Dedifferentiated amniotic fluid mesenchymal stem cell (primary cell): ENCODE measurements at regions not wholly inside any gene's neighbourhood (a gene's known extent, or its start where the extent isn't known, plus 50 kb on each side); places are given as distances from the start of the nearest gene placed in this dataset.
"Not testable (repeated sequence)": the region's sequence is repeated elsewhere in the genome, so short reads cannot be mapped to it uniquely, and the experiment has no call there.

Source experiments
- DNase-seq: peaks from one replicate; pipeline ENCODE4 v3.0.0-alpha.2; 2016; ENCODE audit errors: extremely low spot score

GRCh38 chr22:22168941-22169867 lies 75.4 kb upstream of the VPREB1 start:
- DNase-seq: no peak

DNA sequence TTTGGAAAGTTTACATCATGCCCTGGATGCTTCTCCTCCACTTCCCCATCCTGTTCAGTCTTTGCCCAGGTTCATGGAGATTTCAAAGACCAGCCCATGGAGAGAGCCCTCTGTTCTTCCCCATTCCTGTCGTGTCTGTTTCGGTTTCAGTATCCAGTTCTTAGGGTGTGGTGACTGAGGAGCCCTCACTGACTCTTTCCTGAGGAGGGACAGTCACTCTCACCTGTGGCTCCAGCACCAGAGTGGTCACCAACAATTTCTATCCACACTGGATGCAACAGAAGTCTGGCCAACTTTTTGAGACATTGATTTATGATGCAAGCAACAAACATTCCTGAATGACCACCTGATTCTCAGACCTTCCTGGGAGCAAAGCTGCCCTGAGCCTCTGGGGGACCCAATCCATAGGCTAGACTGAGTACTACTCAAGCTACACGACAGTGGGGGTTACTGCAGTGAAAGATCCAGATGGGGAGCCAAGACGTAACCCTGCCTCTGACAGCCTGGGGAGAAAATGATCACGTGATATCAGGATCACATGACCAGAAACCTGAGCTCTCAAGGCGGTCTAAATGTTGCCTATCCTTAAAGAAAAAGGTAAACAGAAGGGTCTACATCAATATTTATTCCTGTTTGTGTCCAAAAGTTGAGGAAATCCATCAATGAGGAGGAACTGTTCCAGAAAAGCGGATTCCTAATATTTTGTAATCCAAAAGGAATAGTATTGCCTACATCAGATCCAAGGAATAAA lies 76.2 kb upstream of the VPREB1 start:
- DNase-seq: no peak

DNA sequence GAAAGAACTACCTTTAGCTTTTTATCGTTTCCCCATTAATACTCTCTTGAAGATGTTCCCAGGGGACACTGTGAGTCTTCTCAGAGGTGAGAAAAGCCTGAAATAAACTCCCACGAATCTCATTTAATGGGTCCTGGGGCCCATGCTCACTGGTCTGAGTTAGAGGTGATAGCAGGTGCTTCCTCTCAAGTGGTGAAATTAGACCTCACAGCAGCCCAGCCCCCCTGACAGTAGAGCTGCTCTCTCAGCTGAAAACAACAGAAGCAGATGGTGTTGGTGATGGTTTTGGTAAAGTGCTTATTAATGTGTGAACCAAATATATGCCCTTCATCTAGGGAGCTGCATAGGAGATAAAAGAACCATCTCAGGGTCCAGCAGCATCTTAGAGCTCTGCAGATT lies 76.8 kb upstream of the VPREB1 start:
- no peak for DNase-seq

- no peak for DNase-seq
Observed at GRCh38 chr22:22166941-22167713, 77.5 kb upstream of the VPREB1 start.

- no peak for DNase-seq
Observed at GRCh38 chr22:22165936-22166710, 78.5 kb upstream of the VPREB1 start.

DNA sequence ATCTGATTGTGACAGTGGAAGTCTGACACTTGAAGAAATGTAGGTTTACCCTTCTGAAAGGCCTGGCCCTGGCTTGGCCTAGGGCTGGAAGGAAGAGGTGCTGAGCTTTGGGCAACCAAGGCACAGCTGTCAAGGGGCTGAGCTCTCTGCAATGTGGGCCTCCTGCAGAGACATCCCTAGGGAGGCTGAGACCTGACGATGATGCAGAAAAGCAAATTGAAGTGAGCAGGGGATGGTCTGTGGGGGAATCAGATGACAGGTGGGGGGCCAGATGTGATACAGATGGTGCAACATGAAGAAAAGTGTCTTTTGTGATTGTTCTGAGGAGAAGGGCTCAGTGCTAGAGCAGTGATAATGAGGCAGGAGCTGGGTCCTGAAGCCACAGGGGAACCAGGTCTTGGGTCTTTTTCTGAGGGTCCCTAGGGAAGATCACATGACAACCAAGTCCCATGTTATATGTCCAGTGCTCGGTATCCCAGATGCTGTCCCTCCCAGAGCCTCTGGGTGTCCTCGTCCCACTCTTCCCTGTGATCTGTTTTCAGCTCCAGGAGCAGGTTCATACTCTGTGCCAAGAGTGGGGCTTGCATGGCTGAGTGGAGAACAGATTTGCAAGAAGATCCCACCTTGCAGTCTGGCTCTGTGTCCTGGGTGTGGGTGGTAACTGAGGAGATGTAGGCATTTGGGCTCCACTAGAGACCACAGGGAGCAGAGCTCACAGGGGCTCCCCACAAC lies 79.9 kb upstream of the VPREB1 start:
- DNase-seq: no peak

- DNase-seq: no peak
Observed at GRCh38 chr22:22161924-22162851, 82.4 kb upstream of the VPREB1 start.

- DNase-seq: not testable (repeated sequence)
Observed at GRCh38 chr22:22160768-22161167, 83.8 kb upstream of the VPREB1 start.

GRCh38 chr22:22159384-22159783 lies 85.2 kb upstream of the VPREB1 start:
- no peak for DNase-seq

- no peak for DNase-seq
Observed at GRCh38 chr22:22158965-22159364, 85.6 kb upstream of the VPREB1 start.

- DNase-seq: no peak
Observed at GRCh38 chr22:22158207-22158816, 86.3 kb upstream of the VPREB1 start.

DNA sequence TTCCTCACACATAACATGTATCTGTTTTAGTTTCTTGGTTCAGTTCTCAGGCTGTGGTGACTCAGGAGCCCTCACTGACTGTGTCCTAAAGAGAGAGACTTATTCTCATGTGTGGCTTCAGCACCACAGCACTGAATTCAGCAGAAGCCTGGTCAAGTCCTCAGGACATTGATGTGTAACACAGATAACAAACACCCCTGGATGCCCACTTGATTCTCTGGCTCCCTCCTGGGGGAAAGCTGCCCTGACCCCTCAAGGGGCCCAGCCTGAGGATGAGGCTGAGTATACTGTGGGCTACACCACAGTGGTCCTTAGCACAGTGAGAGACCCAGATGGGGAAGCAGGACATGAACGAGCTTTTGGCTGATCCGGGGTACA lies 87.2 kb upstream of the VPREB1 start:
- no peak for DNase-seq

DNA sequence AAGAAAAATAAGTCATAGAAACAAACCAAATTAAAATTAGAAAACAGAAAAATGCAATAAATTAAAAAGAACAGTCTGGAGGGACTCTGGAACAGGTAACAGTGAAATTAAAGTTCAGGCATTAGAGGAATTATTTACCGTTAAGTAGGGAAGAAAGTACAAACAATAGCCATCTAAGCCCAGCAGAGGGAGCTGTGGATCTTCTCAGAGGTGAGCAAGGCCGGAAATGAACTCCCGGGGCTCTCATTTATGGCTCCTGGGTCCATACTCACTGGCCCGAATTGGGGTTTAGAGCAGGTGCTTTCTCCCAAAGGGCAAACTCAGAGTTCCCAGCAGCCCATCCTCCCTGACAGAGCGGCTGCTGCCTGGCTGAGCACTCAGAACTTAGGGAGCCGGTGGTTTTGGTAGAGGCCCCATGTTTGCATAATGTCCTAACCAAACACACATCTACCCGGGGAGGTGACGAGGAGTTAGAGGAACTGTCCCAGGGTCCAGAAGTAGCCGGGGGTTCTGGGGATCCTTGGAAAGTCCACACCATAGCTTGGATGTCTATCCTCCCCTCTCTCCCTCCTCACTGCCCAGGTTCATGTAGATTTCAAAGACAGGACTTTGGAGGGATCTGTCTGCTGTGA lies 87.8 kb upstream of the VPREB1 start:
- peak; percentile 54 for DNase-seq

DNA sequence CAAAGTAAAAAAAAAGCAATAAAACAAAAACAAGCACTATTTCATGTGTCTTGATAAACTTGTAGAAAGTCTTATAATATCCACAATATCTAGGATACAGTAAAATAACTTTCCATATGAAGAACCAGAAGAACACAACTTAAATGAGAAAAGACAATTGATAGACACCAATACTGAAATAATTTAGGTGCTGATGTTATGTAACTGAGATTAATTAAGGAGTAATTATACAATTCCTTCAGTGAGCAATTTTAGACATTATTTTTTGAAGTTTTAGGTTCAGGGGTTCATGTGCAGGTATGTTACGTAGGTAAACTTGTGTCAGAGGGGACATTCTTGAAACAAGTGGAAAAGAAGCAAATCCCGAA lies 88.3 kb upstream of the VPREB1 start:
- DNase-seq: no peak

GRCh38 chr22:22155607-22156006 lies 89.0 kb upstream of the VPREB1 start:
- DNase-seq: no peak

GRCh38 chr22:22155146-22155545 lies 89.4 kb upstream of the VPREB1 start:
- no peak for DNase-seq

DNA sequence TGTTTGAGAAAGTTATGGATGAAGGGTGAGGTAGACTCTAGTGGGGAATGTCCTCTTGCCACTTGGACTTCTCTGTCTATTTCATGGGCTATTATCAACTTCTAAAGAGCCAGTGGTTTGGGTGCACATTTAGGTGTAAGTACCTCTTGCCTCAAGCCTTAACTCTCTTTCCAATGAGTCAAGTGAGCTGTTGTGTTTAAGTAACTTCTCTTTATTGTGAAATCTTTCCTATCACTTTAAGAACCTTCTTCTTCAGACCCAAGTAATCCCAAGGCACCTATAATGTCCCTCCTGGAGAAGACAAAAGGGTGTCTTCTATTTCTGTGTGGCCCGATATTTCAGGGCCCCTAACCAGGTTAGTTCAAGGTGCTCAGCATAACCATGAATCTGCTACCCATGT lies 90.5 kb upstream of the VPREB1 start:
- DNase-seq: no peak

GRCh38 chr22:22151308-22151707 lies 93.3 kb upstream of the VPREB1 start:
- no peak for DNase-seq

DNA sequence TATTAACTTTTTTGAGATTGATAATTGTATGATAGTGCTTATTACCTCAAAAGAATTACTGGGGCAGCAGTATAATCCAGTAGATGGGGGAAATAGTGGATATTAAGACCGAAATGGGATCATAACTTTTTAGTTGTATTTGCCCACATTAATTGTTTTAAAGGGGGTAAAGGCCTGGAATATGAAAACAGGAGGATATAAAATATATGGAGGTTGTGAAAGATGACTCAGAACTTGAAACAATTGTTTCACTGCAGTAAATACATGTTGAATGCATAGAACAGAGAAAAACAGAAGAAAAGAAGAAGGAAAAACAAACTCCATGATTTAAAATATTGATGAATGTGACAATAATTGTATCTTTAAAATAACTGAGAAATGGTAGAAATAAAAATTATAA lies 94.1 kb upstream of the VPREB1 start:
- no peak for DNase-seq
